ENCODE measurements at regions not wholly inside any gene's neighbourhood (a gene's known extent, or its start where the extent isn't known, plus 50 kb on each side); places are given as distances from the start of the nearest gene placed in this dataset.

GRCh38 chr1:218964471-218965185 is 209.1 kb upstream of the LYPLAL1 start:
- TF ChIP-seq POLR2AphosphoS5 (IDR thresholded peaks at IDR 0.05) (no peak), POLR2A (IDR thresholded peaks at IDR 0.05) (no peak)
